NT2/D1 (cell line): ENCODE measurements at regions not wholly inside any gene's neighbourhood (a gene's known extent, or its start where the extent isn't known, plus 50 kb on each side); places are given as distances from the start of the nearest gene placed in this dataset.

Source experiments
- SUZ12 ChIP-seq: IDR thresholded peaks from 2 replicates; pipeline ENCODE4 v1.6.1; 2011; ENCODE audit not compliant: insufficient read length, insufficient read depth; ENCODE audit errors: extremely low read depth
- YY1 ChIP-seq: IDR thresholded peaks from 2 replicates; pipeline ENCODE4 v1.6.1; 2011; ENCODE audit not compliant: insufficient read length, insufficient read depth

- TF ChIP-seq YY1 = no peak
- TF ChIP-seq SUZ12 = no peak
Observed at GRCh38 chrX:65883556-65883955, 156.3 kb downstream of the VSIG4 start.
